Body of pancreas (tissue), 4 donors: ENCODE measurements at regions not wholly inside any gene's neighbourhood (a gene's known extent, or its start where the extent isn't known, plus 50 kb on each side); places are given as distances from the start of the nearest gene placed in this dataset.

Experiments
- CTCF ChIP-seq, 7 experiments: fragments of 450-650 bp in 4 of 7; fragments of 200-600 bp in 3 of 7; sonication (generic) in 3 of 7; IDR thresholded peaks; one replicate each; pipeline ENCODE4 v1.5.1; 2016 to 2019; ENCODE audit warnings: antibody characterized with exemption in 7 of 7
- POLR2A ChIP-seq, 3 donors: fragments of 450-650 bp; IDR thresholded peaks; one replicate each; pipeline ENCODE4 v1.6.1; 2016; ENCODE audit warnings: antibody characterized with exemption in 3 of 3, mild to moderate bottlenecking in 2 of 3

- TF ChIP-seq CTCF (IDR thresholded peaks at IDR 0.05) (no peak), POLR2A (IDR thresholded peaks at IDR 0.05) (no peak)
These were observed 85.6 kb upstream of the BEND6 start for GRCh38 chr6:56869346-56869745.
